ENCODE measurements at regions not wholly inside any gene's neighbourhood (a gene's known extent, or its start where the extent isn't known, plus 50 kb on each side); places are given as distances from the start of the nearest gene placed in this dataset.
A peak's percentile ranks its signal among the peaks of the same experiment; 100 is the strongest.

DNA sequence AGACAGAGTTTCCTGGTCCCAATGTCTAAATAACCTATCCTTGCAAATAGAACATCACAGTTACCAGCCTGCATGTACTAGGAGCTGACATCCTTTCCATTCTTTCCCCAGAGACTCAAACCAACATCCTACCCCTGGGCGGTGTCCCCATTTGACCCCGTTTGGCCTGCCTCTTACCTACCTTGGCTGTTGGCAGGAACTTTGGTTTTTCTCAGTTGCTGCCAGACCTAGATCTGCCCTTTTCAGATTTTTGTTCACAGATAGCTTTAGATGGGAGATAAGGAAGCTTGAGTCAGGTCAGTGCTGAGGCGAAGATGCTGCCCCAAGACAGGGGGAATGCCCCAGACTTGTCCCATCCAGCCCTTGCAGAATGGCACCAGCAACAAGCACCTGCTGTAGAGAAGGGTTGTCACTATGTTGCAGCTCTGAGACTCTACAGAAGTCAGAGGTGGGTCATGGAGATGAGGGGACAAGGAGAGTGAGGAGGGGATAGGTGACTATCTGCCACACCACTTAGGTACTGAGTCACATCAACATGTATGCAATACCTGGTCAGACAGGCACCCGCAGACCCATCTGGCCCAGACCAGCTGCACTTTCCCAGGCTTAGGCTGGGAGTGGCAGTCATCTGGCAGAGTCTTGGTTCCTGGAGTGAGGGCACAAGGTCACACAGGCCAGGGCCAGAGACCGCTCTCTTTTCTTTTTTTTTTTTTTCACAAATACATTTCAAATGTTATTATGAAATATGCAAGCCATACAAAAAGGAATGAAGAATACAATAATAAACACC is 61.5 kb upstream of the POU2AF1 start:
- Histone ChIP-seq H3K4me1 (peaks cover 0 to 60% (median 54%) of the 10 kb centered on the region in 4 donors), H3K36me3 (no peaks in the 10 kb centered on the region), H3K27me3 (no peaks in the 10 kb centered on the region), H3K4me3 (no peak overlapping the region), H3K27ac (peak overlapping the region in 3 of 4 donors; percentile 74 to 81 (median 77)), H3K9me3 (no peaks in the 10 kb centered on the region)
- 70 to 86% methylated on average over 5 of the region's 5 CpGs for WGBS, 2 donors
- peak; percentile 56 for DNase-seq
- TF ChIP-seq POLR2A (IDR thresholded peaks at IDR 0.05) (no peak), EP300 (IDR thresholded peaks at IDR 0.05) (no peak), POLR2AphosphoS5 (IDR thresholded peaks at IDR 0.05) (no peak)
- TF ChIP-seq, protein P1, sequence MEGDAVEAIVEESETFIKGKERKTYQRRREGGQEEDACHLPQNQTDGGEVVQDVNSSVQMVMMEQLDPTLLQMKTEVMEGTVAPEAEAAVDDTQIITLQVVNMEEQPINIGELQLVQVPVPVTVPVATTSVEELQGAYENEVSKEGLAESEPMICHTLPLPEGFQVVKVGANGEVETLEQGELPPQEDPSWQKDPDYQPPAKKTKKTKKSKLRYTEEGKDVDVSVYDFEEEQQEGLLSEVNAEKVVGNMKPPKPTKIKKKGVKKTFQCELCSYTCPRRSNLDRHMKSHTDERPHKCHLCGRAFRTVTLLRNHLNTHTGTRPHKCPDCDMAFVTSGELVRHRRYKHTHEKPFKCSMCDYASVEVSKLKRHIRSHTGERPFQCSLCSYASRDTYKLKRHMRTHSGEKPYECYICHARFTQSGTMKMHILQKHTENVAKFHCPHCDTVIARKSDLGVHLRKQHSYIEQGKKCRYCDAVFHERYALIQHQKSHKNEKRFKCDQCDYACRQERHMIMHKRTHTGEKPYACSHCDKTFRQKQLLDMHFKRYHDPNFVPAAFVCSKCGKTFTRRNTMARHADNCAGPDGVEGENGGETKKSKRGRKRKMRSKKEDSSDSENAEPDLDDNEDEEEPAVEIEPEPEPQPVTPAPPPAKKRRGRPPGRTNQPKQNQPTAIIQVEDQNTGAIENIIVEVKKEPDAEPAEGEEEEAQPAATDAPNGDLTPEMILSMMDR (IDR thresholded peaks at IDR 0.05) = no peak
- intact Hi-C loops (cut with DNase I) = loop anchor here (5.0 kb wide), 1 partner anchor 143 kb away; the partner anchor contains the start of gene POU2AF3

DNA sequence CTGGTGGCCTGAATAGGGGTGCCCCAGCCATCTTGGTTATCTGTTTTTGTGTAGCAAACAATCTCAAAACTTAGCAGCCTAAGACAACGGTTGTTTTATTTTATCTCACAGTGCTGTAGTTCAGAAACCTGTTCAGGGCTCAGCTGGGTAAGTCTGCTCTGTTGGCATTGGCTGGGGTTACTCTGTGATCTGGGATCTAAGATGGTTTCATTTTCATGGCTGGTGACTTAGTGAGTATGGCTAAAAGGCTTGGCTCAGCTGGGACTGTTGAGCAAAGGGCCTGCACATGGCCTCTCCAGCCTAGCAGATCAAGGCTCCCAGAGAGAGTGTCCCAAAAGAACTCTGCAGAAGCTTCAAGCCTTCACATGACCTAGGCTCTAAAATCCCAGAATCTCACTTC is 60.8 kb upstream of the POU2AF1 start:
- H3K9me3 ChIP-seq = no peaks in the 10 kb centered on the region
- DNase-seq = peak; percentile 18
- H3K27ac ChIP-seq = peak overlapping the region in 3 of 4 donors; percentile 74 to 81 (median 77)
- no peaks in the 10 kb centered on the region for H3K36me3 ChIP-seq
- intact Hi-C loops (cut with DNase I) = loop anchor here (5.0 kb wide), 1 partner anchor 143 kb away; the partner anchor contains the start of gene POU2AF3
- H3K4me3 ChIP-seq = no peak overlapping the region
- WGBS, 2 donors = 88 to 92% methylated on average over 1 of the region's 1 CpG
- H3K4me1 ChIP-seq = peaks cover 0 to 67% (median 60%) of the 10 kb centered on the region in 4 donors
- TF ChIP-seq POLR2A (IDR thresholded peaks at IDR 0.05) (no peak), EP300 (IDR thresholded peaks at IDR 0.05) (no peak), POLR2AphosphoS5 (IDR thresholded peaks at IDR 0.05) (no peak)
- TF ChIP-seq, protein P1 (IDR thresholded peaks at IDR 0.05) = no peak
- H3K27me3 ChIP-seq = no peaks in the 10 kb centered on the region

DNA sequence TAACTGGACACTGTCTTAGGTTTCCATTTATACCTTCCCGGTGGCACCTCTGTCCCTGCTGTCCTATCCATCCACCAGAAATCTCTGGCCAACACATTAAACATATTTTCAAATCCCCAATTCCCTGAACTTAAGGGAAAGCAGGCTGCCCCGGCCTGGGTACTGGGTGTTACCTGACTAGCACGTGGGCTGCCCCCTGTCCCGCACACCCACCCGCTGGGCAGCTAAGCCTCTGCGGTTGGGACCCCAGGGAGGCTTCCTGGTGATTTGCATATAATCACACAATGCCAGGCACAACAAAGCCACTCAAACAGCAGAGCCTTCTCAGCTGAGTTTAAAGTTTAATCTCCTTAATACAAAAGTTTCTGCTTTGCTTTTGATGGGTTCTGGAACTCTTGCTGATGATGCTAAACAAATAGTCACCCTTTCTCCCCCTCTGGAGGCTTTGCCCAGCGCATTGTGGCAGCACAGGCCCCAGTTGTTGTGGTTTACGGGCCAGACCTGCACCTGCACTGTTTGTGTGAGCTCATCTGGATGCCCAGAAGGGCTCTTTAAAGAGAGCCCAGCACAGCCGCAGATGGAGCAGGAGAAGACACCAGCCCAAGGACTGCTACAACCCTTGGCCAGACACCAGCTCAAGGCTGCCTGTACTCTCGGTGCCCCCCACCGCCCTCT is 59.9 kb upstream of the POU2AF1 start:
- no peak for TF ChIP-seq POLR2AphosphoS5 (IDR thresholded peaks at IDR 0.05)
- Histone ChIP-seq H3K9me3 (no peaks in the 10 kb centered on the region), H3K27ac (peak overlapping the region in 3 of 4 donors; percentile 74 to 81 (median 77)), H3K4me3 (no peak overlapping the region), H3K4me1 (peaks cover 0 to 69% (median 64%) of the 10 kb centered on the region in 4 donors), H3K27me3 (no peaks in the 10 kb centered on the region), H3K36me3 (no peaks in the 10 kb centered on the region)
- WGBS, 2 donors = 77 to 81% methylated on average over 11 of the region's 11 CpGs
- DNase-seq = peak; percentile 46
- intact Hi-C loops (cut with DNase I) = no loop called here

DNA sequence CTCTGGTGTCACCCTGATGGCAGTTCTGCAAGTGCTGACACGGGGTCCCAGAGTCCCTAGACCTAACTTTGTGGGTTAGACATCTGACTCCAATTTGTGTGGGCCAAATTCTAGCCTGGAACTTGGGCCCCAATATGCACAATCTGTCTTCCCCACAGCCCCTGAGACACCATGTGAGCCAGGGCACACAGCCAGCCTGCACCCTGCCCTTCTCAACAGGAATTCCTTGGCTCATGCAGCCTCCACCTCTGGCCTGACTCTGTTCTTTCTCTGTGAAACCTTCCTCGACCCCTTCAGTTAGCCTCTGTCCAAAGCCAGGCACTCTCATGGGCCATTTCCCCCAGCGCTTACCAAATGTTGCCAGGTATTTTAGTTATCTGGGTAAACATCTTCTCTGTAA is 59.1 kb upstream of the POU2AF1 start:
- no peaks in the 10 kb centered on the region for H3K9me3 ChIP-seq
- H3K4me1 ChIP-seq = peaks cover 0 to 69% (median 64%) of the 10 kb centered on the region in 4 donors
- TF ChIP-seq POLR2A (IDR thresholded peaks at IDR 0.05) = no peak
- no peak for TF ChIP-seq EP300 (IDR thresholded peaks at IDR 0.05)
- no peak for TF ChIP-seq POLR2AphosphoS5 (IDR thresholded peaks at IDR 0.05)
- TF ChIP-seq, protein P1 (IDR thresholded peaks at IDR 0.05) = no peak
- no peak overlapping the region for H3K4me3 ChIP-seq
- intact Hi-C loops (cut with DNase I) = no loop called here
- peak; percentile 46 for DNase-seq
- no peaks in the 10 kb centered on the region for H3K36me3 ChIP-seq
- H3K27me3 ChIP-seq = no peaks in the 10 kb centered on the region
- peak overlapping the region in 3 of 4 donors; percentile 74 to 81 (median 77) for H3K27ac ChIP-seq
- WGBS, 2 donors = 67 to 78% methylated on average over 3 of the region's 3 CpGs

DNA sequence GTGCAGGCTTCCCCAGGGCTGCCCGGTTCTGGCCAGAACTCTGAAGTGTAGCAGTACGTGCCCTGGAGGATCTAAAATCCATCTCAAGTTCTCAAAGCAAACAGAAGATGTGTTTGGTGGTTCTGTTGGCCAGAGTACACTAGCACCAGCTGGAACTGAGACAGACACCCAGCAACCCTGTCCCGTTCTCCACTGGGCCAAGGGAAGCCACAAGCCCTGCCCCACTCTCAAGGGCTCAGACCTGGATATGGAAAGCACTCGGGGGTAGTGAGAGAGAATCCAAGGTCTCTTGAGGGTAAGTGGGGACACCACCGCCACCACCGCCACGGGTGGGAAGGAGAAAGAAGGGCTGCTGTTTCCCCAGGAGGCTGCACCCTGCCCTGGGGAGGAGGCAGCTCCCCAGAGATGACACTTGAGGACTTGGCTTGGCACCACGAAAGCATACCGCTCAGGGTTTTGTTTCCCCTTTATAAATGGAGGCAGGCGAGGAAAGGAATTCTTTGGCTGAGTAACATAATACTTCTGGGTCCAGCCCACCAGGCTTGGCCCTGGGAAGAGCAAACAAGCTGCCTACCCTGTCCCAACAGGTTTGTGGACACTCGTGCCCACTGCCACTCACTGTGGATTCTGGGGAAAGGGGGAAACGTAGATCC is 56.1 kb upstream of the POU2AF1 start:
- TF ChIP-seq POLR2AphosphoS5 (IDR thresholded peaks at IDR 0.05) (no peak), EP300 (IDR thresholded peaks at IDR 0.05) (no peak), POLR2A (IDR thresholded peaks at IDR 0.05) (no peak)
- TF ChIP-seq, protein P1 (IDR thresholded peaks at IDR 0.05) = no peak
- no peaks in the 10 kb centered on the region for H3K9me3 ChIP-seq
- no peaks in the 10 kb centered on the region for H3K27me3 ChIP-seq
- DNase-seq = peak; percentile 42
- intact Hi-C loops (cut with DNase I) = no loop called here
- WGBS, 2 donors = 84 to 85% methylated on average over 12 of the region's 12 CpGs
- peak overlapping the region in 3 of 4 donors; percentile 74 to 81 (median 77) for H3K27ac ChIP-seq
- H3K4me1 ChIP-seq = peaks cover 0 to 56% (median 50%) of the 10 kb centered on the region in 4 donors
- no peak overlapping the region for H3K4me3 ChIP-seq
- no peaks in the 10 kb centered on the region for H3K36me3 ChIP-seq

All from sigmoid colon (tissue), 6 donors.